ENCODE measurements at regions not wholly inside any gene's neighbourhood (a gene's known extent, or its start where the extent isn't known, plus 50 kb on each side); places are given as distances from the start of the nearest gene placed in this dataset.
"Not testable (repeated sequence)": the region's sequence is repeated elsewhere in the genome, so short reads cannot be mapped to it uniquely, and the experiment has no call there.

DNA sequence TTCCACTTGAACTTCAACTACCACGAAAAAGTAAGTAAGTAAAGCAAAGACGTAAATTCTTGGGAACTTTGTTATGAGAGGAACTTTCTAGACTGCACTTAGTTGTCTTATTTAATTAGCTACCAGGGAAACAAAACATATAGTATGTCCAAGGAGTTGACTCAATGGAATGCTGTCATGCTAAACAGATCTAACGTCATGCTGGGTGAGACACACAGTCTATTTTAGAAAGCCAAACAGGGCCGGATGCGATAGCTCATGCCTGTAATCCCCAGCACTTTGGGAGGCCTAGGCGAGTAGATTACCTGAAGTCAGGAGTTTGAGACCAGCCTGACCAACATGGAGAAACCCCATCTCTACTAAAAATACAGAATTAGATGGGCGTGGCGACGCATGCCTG, 140.6 kb upstream of the RRN3 start:
- TF ChIP-seq PBX2 (CRISPR knock-in tag; IDR thresholded peaks at IDR 0.05; ENCODE audit: low read depth); PBX2 (tag; conservative IDR thresholded peaks at IDR 0.05; ENCODE audit: low read depth); JUN (IDR thresholded peaks at IDR 0.05; ENCODE audit: borderline replicate concordance, low read depth, low read length); JUN (CRISPR knock-in tag; IDR thresholded peaks at IDR 0.05; ENCODE audit: borderline replicate concordance); ZNF318 (IDR thresholded peaks at IDR 0.05; ENCODE audit: borderline replicate concordance in 1 of 2, low read depth in 1 of 2); ARID3A (IDR thresholded peaks at IDR 0.05; ENCODE audit: borderline replicate concordance, low read depth, low read length); MYC (IDR thresholded peaks at IDR 0.05; ENCODE audit: low read depth, low read length); MYC (CRISPR knock-in tag; IDR thresholded peaks at IDR 0.05; ENCODE audit: borderline replicate concordance, low read depth); STAT5A (IDR thresholded peaks at IDR 0.05; ENCODE audit: borderline replicate concordance, low read length); ZNF274 (IDR thresholded peaks at IDR 0.05; ENCODE audit: borderline replicate concordance, low read depth, low read length); E4F1 (CRISPR knock-in tag; IDR thresholded peaks at IDR 0.05; ENCODE audit: borderline replicate concordance); TCF7L2 (IDR thresholded peaks at IDR 0.05; ENCODE audit: low read depth, low read length): not testable (repeated sequence)
